HG03565 (cell line): ENCODE measurements at regions not wholly inside any gene's neighbourhood (a gene's known extent, or its start where the extent isn't known, plus 50 kb on each side); places are given as distances from the start of the nearest gene placed in this dataset.

Source experiments
- ATAC-seq: cut with Tn5 transposase; IDR thresholded peaks from one replicate; pipeline ENCODE4 v1.9.1; 2021; ENCODE audit warnings: mild to moderate bottlenecking, moderate library complexity; ENCODE audit not compliant: unreplicated experiment

DNA sequence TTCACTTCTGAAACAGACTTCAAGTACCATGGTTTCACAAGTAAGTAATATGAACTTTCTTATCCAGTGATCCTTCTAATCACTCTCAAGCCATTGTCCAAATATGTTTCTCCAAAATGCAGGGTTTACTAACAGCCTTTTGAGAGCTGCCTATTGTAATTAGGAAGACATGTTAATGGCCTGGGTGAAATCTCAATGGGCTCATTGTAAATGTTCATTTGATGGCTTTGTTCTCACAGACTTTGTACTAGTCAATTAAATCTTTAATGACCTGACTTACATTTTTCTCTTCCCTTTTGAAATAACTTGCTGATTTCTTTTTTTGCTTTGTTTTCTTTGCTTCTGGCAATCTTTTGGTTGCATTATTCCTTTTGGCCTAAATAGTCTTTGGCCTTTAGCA, 444.8 kb downstream of the LIG4 start:
- ATAC-seq, result no peak

DNA sequence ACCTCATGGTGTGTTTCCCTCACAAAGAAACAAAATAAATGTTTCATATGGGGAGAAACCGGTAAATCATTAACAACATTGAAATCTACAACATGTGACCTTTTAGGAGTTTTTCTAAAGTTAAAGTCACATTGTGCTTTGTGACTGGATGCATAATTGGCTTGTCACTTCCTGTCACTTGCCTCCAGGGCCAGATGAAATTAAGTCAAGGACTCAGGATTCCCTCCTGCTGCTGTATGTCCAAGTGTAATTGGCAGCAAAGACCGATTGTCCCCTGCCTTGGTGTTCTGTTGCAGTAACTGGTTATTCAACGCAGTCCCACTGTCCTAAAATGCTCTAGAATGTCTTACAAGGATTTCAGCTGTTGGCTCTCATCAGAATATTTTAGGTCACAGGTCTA, 448.2 kb downstream of the LIG4 start:
- no peak for ATAC-seq

DNA sequence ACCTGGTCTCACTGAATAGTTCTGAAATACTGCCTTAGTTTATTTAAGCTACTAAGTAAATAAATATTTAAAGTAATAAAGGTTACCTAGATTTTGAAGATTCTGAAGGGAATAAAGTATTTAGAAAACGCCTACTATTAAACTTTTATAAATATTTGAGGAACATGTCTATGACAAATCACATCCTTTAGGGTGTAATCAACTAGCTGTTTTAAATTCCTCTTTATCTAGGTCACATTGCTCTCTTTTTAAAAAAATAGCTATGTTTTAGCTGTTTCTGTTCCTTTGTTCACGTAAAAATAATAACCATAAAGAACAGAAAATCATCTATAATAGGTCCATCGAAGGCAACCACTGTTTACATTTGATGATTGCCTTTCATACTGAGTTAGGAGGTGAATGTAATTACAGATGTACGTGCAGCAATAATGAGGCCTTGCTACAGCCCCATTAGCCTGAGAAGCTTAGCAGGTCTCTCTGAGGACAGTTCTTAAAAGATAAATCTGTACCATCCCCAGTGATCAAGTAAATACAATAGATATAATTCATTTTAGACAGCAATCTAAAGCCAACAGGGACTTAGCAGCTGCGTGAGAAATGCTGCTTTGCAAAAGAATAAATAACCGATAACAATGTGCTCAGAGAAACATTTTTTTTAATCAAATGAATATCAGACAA, 449.5 kb downstream of the LIG4 start:
- no peak for ATAC-seq

DNA sequence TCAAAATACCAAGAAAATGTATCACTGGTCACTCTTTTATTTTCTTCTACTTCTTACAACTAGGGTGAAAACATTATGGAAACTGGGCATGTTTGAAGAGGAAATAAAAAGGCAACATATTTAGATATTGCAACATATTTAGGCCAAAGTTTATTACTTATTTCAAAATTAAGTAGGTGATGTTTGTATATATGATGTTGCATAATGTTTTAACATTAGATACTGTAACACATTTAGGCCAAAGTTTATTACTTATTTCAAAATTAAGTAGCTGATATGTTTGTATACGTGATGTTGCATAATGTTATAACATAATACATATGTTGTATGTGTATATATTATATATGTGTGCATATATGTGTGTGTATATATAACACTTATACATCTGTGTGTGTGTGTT, 451.3 kb downstream of the LIG4 start:
- no peak for ATAC-seq

DNA sequence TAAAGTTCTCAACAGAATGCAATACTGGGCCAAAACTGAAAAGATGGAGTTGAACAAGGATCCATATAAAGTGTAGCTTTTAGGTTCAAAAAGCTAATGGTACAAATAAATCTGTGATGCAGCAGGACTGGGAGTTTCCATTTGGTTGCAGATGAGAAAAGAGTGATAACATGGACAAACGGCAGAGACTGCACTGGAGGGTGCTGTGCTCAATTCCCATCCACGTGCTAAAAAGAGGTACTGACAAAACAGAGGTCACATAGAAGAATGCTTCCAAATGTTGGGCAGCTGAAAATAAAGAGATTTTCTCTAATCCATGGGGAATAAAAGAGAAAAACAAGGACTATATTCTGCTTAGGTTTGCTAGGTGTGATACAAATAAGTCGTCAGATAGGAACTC, 461.6 kb downstream of the LIG4 start:
- no peak for ATAC-seq

DNA sequence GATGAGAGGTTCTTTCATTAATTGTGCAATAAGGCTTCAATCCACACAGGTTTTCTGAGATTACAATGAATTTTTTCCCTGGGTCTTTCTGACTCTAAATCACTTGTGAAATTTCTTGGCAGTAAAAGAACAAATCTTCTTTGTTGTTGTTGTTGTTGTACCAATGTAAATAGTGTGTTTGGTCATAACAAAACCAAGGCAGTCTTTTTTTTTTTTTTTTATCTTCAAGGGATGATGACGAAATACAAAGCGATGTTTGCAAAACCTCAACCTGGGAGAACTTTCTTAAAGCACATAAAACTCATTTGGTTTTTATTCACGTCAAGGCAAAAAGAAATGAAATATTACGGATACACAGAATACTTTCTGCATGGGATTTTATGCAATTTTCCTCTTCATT, 462.0 kb downstream of the LIG4 start:
- no peak for ATAC-seq

DNA sequence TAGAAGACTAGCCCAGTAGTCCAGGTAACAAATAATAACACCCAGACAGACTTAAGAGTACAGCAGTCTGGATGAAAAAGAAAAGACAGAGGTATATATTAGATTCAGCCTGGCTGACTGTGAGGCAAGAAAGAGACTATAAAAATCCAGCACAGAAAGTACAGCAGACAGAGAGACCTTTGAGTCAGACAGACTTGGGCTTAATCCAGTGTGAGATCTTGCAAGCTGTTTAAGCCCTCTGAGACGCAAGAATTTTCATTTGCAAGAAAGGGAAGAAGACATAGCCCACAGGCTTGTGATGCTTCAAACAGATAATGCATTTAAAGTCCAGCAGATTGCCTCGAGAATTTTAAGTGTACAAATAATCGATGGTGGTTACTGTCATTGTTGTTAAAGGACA, 471.4 kb downstream of the LIG4 start:
- no peak for ATAC-seq

DNA sequence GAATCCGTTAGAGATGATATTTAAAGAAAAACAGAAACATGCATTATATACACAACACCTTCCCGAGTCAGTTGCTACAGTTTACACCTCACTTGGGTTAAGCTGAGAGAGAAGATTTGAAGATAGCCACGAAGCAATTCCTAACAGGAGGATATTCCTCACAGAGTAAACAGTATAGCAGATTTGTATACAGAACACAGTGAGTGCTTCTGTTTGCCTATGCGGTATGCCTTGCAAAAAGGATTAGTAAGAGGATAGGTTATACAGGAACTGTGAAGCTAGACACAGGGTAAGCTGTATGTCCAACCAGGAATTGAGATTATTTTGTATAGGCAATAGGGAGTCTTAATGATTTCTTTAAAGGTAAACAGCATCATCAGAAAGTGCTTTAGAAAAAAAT, 471.8 kb downstream of the LIG4 start:
- ATAC-seq, result no peak

DNA sequence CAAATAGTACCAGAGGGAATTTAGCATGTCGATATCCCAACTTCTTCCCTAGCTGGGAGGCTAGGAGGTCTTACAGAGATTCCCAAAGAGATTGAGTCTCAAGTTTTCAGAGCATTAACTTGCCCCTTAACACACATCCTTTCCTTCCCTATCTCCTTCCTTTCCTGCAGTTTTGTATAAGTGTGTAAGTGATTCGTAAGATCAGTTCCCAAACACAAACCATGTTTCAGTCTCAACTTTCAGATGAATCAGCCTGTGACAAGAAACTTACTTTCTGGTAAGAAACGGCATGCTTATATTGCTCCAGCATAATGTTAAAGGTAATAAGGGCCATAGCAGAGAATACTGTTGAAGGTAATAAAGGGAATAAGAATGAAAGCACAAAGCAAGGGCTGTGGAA, 472.2 kb downstream of the LIG4 start:
- no peak for ATAC-seq

DNA sequence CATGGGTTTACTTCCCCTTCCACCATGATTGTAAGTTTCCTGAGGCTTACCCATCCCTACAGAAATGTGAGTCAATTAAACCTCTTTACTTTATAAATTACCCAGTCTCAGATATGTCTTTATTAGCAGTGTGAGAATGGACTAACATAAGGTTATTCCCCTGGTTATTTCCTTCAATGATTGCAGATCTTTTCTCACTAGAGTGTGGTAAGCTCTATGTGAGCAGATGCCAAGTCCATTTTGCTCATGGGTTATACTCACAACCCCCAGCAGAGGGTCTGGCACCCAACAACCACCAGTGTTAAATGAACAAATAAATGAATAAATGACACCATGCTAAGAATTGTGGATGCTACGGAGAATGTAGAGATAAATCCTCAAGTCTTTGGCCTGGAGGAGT, 472.8 kb downstream of the LIG4 start:
- no peak for ATAC-seq

DNA sequence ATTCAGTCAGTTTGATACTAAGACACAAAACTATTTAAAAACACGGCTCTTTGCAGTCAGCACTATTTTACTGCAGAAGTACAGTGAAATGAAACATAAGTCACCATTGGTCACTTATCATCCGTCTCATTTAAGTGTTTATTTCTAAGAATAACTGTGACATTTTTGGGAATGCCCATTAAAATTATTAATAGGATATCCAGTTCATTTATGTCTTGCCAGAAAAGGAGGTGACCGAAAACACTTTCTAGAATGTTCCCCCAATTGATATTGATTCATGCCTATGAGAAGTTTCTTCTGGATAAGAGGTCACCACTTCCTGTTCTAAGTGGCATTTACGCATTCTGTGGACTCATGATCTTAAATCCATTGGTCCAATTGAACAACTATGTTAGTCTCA, 477.3 kb downstream of the LIG4 start:
- ATAC-seq, result no peak

DNA sequence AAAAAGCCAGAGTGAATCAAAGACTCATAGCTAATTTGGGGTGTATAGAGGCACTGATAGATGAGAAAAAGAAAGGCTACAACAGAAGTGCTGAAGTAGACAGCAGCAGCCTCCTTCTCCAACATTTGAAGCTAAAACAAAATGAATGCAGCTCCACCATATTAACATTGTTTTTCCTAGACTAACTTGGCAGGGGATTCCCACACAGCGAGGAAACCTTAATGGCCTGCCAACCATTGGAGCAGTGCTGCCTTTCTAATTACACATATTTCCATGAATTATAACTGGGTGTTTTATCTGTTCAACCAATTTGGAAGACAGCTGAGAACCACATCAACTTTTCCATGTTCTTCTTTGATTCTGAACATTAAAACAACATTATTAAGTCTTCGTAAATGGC, 478.6 kb downstream of the LIG4 start:
- no peak for ATAC-seq

DNA sequence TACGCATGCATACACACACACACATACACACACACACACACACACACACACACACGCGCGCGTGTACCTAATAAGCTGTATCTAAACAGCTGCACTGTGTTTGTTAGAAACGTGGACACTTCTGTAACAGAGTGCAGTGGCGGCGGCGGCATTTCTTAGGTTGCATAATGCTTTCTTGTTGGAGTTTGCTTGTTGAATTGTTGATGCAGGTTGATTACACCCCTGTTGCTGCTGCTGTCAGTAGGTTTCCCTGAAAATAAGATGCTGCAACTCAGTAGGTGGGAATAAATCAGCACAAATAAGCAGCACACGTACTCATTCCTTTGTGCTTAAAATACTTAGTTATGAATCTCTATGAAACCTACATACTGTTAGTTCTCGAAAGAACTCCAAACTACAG, 479.2 kb downstream of the LIG4 start:
- ATAC-seq, result no peak

DNA sequence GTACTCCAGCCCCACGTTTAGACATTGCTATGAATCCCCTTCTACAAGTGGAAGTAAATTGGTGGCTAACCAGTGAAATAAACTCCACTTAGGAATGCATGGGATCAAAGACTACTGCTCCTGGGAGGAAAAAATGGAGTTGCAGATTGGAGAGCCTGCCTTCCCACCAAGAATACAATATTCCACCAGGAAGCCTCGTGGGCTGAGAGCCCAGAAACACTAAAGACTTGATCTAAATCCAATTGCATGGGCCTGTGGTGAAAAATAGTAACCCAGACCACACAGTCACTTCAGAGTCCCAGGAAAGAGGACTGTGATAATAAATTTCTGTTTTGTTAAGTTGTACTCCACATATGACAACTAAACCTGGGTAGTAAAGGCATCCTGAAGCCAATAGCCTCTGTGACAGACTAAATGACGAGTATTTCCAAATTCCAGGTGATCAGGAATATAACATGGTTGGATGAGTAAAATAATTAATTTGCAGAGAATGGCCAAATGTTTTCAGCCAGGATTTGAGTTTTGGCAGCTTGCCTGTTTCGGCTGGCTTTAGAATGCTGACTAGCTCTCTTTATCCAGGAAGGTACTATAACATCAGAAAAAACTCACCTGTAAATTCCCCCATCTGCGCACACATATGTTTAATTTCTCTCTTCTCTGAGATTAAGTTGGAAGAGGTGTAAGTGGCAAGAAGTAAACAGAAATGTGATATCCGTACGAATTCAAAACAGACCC, 480.3 kb downstream of the LIG4 start:
- ATAC-seq, result no peak

DNA sequence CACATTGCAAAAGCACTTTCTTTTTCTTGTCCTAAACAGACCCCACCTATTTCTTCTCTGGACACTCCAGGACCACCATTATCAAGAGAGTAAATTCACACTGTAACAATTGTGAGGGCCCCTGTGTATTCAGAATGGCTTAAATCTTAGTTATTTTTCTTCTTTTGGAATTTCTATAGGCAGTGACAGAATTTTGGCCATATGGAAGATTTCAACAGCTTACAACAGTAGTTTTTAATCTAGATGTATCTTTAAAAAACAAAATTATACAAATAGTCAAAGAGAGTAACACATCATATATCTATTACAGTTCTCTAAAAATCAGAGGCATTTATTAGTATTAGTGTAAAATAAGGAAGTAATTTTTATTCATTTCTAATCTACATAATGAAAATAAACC, 482.1 kb downstream of the LIG4 start:
- no peak for ATAC-seq

DNA sequence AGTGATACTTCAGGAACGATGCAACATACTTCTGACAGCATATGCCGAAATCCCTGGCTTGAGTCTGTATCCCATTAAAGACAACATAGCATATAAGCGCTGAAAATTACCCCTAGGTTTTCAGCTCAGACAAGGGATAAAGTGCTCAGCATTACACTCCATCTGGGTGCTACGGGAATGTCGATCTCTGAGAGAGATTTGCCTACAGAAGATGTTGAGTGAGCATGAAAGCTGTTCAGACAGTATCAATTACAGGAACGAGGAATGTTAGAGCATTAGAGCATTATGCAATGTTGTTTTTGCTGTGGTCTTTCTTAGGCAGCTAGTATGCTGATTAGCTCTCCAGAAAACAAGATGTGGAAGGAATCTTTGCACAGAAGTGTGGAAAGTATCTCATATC, 484.5 kb downstream of the LIG4 start:
- no peak for ATAC-seq

DNA sequence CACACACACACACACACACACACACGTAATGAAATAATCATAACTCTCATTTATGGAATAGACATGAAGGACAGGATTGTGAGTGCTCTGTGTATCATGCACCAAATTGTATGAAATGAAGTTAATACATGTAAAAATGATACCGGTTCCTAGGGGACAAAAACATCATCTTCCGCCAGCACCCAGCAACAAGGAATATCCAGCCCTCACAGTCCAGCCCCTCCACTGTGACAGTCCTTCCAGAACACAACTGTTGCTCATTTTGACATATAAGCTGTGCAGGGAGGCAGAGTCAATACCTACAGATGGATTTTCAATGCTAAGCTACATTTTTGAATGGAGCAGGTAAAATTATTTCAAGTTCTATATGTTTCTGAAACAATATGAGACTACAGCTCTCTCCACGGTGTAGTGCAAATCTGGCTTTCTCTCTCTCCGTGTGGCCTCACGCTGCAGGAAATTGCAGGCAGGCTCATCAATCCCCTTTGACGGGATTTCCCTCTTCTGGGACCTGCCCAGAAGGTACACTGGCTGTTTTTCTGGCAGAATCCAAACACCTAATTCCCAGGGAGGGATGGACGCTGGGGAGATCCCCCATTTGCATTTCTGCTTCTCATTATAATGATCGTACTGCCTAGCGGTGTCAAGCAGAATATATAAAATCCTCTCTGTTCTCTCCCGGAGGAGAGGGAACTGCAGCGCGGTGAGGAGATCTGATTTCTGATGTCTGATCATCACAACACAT, 494.0 kb downstream of the LIG4 start:
- ATAC-seq, result no peak

DNA sequence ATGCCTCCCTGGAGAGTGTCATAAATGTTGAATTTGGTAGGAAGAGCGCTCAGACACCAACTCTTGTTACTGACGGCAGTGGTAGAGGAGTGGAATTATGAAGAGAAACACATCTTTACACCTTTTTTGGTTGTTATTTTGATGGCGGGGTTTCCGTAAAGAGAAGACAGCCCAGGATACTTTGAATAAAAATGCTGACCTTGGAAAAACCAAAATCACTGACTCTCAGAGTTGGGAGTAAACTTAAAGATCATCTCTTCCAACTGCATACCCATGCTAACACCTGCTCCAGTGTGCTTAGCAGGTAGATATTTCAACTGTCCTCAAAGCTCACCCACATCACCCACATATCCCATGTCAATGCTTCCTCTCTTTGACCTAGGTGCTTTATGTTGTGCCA, 498.6 kb downstream of the LIG4 start:
- no peak for ATAC-seq

DNA sequence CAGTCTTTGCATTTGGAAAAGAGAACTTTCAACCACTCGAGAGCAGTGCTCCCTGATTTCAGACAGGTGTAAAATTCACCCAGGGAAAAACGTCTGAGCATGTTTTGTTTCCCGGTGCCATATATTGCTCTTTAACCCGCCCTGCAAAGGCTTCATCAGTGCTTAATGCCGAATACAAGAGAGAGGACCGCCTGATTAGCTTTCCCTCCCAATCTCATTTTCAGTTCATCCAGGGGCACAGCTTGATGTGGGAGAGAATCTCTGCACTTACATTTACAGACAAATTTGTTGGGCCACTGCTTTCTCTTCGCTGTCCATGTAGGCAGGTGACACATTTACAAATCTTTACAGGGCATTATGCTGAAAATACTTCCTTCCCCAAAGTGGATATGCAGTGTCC, 499.1 kb downstream of the LIG4 start:
- no peak for ATAC-seq

DNA sequence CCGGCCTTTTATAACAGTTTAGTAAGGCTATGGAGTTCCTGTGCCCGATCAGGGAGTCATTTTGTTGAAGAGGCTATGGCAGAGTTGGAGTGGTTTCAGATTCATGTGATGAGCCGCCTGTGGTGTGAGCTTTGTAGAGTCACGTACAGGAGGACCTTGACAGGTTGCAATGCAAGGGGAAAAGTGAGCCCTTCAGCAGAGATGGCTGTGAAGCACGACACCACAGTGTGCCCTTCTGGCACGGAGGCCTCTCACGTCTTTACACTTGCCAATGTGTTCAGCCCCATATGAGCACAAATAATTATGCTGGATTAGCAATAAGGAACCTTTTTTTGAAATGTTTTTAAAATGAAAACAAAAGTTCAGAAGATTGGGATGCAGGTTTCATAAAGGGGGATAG, 499.8 kb downstream of the LIG4 start:
- no peak for ATAC-seq

DNA sequence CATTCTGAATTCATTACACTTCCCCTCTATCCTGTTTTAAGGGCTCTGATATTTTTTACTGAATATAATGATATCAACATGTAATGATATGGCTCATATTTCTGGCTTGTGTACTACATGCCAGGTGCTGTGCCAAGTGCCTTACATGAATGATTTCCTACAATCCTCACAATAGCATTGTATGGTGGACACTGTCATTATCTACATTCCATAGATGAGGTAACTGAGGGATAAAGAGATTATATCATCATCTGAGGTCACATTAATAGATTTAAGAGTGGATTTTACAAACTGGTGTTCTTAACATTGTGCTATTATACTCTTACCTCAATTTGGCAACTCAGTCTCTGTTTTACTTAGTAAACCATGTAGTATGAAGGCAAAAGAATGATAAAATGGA, 502.0 kb downstream of the LIG4 start:
- ATAC-seq, result no peak

DNA sequence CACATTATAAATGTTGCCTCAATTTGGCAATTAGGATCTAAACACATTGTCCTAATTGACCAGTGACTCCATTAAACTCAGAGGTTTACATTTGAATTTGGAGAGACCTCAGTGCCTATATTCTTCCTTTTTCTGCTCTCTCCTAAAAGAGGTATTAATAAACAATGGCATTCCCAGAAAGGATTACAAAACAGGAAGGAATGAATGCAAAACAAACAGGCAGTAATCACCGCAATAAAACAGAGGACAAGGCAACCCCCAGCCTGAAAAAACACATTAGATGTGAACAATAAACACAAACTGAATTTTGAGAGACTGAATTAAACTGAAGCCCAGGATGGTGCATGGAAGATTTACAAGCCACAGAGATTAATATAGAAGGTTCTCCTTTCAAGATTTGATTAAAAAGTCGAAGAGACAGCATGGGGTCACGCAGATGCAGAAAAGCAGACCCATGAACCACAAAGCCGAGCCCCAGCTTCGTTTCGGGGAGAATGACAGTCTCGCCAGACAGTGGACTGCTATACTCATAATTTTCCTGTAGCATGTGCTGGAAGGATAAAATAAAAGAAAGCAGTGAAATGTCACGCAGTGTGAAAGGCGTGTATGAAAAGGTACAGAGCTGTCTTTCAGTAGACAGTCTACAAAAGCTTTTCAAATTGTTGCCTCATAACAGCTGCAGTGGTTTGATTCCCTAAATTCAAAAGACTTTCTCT, 503.0 kb downstream of the LIG4 start:
- no peak for ATAC-seq
